ENCODE measurements at regions not wholly inside any gene's neighbourhood (a gene's known extent, or its start where the extent isn't known, plus 50 kb on each side); places are given as distances from the start of the nearest gene placed in this dataset.

DNA sequence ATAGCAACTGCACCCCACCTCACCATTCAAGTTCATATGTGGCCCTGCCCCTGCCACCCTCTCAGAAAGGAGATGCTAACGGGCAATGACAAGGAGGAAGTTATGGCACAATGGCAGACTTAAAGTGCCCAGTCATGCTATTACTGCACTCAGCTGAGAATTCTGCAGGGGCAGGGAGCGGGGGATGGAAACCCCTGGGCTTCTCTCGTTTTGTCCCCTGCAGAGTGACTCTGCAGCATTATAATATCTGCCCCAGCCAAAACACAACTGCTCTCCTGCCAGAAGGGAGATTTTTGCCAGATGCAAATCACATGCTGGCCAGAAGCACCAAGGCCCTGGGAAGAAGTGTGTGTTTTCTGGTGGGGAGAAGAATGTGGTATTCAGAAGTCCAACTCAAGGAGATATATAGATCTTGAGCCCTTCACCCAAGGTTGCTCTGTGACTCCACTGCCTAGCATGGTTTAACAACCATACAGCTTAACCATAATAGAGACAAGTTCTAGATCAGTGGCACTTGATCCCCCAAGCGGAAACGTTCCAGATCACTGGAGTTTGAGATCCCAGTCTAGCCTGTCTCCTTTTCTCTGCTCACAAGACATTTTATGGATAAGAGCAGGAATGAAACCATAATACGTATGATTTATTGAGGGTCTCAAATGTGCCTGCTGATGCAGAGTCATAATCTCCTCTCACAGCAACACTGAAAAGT lies 207.0 kb upstream of the MAP3K1 start:
- Histone ChIP-seq H3K9me3 (no peaks in the 10 kb centered on the region), H3K4me3 (no peak overlapping the region), H3K27me3 (no peaks in the 10 kb centered on the region), H3K36me3 (no peaks in the 10 kb centered on the region), H3K27ac (peak overlapping the region in 1 of 4 donors; percentile 51), H3K4me1 (peaks cover 0 to 6% (median 3%) of the 10 kb centered on the region in 4 donors)
- TF ChIP-seq, protein P1, sequence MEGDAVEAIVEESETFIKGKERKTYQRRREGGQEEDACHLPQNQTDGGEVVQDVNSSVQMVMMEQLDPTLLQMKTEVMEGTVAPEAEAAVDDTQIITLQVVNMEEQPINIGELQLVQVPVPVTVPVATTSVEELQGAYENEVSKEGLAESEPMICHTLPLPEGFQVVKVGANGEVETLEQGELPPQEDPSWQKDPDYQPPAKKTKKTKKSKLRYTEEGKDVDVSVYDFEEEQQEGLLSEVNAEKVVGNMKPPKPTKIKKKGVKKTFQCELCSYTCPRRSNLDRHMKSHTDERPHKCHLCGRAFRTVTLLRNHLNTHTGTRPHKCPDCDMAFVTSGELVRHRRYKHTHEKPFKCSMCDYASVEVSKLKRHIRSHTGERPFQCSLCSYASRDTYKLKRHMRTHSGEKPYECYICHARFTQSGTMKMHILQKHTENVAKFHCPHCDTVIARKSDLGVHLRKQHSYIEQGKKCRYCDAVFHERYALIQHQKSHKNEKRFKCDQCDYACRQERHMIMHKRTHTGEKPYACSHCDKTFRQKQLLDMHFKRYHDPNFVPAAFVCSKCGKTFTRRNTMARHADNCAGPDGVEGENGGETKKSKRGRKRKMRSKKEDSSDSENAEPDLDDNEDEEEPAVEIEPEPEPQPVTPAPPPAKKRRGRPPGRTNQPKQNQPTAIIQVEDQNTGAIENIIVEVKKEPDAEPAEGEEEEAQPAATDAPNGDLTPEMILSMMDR (IDR thresholded peaks at IDR 0.05) = no peak
- no peak for TF ChIP-seq POLR2AphosphoS5 (IDR thresholded peaks at IDR 0.05)
- TF ChIP-seq POLR2A (IDR thresholded peaks at IDR 0.05) = no peak
- no peak for TF ChIP-seq EP300 (IDR thresholded peaks at IDR 0.05)
- 67 to 71% methylated on average over 6 of the region's 6 CpGs for WGBS, 2 donors
- peak in 1 of 2 donors; percentile 48 for DNase-seq
- ATAC-seq (ENCODE audit: low FRiP score in 2 of 2) = peak; percentile 40 to 71

DNA sequence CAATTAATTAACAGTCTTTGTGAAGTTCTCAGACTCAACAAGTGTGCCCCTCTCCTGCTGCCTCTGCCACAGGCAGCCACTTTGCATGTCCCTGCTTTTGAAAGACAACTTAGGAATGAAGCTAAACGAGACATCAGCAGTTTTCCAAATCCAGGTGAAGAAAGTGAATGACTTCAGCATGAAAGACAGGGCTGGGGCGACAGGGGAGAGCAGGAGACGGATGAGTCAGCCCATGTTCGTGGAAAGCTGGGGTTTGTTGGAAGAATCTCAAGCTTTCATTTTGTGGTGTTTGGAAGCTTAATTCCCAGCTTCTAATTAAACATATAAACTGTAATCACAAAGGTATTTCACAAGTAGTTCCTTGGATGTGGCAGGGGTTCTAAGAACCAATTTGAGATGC lies 207.8 kb upstream of the MAP3K1 start:
- WGBS, 2 donors = 68 to 72% methylated on average over 4 of the region's 4 CpGs
- DNase-seq = no peak
- TF ChIP-seq, protein P1 (IDR thresholded peaks at IDR 0.05) = no peak
- TF ChIP-seq POLR2AphosphoS5 (IDR thresholded peaks at IDR 0.05) (no peak), EP300 (IDR thresholded peaks at IDR 0.05) (no peak), POLR2A (IDR thresholded peaks at IDR 0.05) (no peak)

DNA sequence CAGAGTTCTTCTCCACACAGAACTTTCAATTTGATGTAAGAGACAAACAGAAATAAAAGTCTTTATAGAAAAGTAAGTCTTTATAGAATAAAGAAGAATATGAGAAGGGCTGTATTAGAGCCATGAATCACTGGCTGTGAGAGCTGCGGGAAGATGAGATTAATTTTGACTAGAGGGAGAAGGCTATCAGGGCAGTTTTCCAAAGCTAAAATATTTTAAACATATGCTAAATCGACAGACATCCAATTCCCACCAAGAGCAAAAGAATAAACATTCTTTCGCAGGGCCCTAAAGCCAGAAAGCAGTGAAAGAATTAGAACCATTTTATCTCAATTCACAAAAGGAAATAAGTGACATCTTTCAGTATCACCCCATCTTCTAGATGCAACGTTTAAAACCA lies 208.3 kb upstream of the MAP3K1 start:
- TF ChIP-seq POLR2AphosphoS5 (IDR thresholded peaks at IDR 0.05) (no peak), EP300 (IDR thresholded peaks at IDR 0.05) (no peak), POLR2A (IDR thresholded peaks at IDR 0.05) (no peak)
- TF ChIP-seq, protein P1 (IDR thresholded peaks at IDR 0.05) = no peak
- Histone ChIP-seq H3K4me3 (no peak overlapping the region), H3K9me3 (no peaks in the 10 kb centered on the region), H3K27me3 (no peaks in the 10 kb centered on the region), H3K27ac (no peak overlapping the region), H3K36me3 (no peaks in the 10 kb centered on the region), H3K4me1 (peaks cover 0 to 6% (median 3%) of the 10 kb centered on the region in 4 donors)
- 50 to 60% methylated on average over 4 of the region's 4 CpGs for WGBS, 2 donors
- ATAC-seq (ENCODE audit: low FRiP score in 2 of 2) (no peak), DNase-seq (no peak)

More for the DNA sequence above, 207.8 kb upstream of the MAP3K1 start:
- no peak for ATAC-seq (ENCODE audit: low FRiP score in 2 of 2)
- Histone ChIP-seq H3K4me3 (no peak overlapping the region), H3K27me3 (no peaks in the 10 kb centered on the region), H3K27ac (peak overlapping the region in 1 of 4 donors; percentile 51), H3K4me1 (peaks cover 0 to 6% (median 3%) of the 10 kb centered on the region in 4 donors), H3K9me3 (no peaks in the 10 kb centered on the region), H3K36me3 (no peaks in the 10 kb centered on the region)

DNA sequence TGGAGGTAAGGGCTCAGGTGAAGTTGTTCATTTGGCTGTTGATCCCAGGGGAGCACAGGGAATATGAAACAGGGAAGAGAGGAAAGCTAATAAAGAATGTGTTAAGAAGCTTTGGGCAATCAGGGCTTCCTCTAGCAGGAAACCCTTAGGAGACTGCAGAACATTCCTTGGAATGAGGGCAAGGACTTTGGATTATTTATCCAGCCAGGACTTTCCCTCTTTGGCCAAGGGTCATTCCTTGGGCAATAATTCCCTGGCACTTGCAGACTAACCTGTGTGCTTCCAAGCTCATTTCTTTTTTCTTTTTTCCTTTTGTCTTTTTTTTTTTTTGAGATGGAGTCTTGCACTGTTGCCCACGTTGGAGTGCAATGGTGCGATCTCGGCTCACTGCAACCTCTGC lies 209.2 kb upstream of the MAP3K1 start:
- H3K36me3 ChIP-seq = no peaks in the 10 kb centered on the region
- 75 to 96% methylated on average over 3 of the region's 3 CpGs for WGBS, 2 donors
- ATAC-seq (ENCODE audit: low FRiP score in 2 of 2) = no peak
- no peak overlapping the region for H3K4me3 ChIP-seq
- H3K4me1 ChIP-seq = peaks cover 0 to 6% (median 3%) of the 10 kb centered on the region in 4 donors
- no peaks in the 10 kb centered on the region for H3K27me3 ChIP-seq
- DNase-seq = no peak
- H3K27ac ChIP-seq = no peak overlapping the region
- TF ChIP-seq POLR2A (IDR thresholded peaks at IDR 0.05) (no peak), EP300 (IDR thresholded peaks at IDR 0.05) (no peak), POLR2AphosphoS5 (IDR thresholded peaks at IDR 0.05) (no peak)
- TF ChIP-seq, protein P1 (IDR thresholded peaks at IDR 0.05) = no peak
- H3K9me3 ChIP-seq = no peaks in the 10 kb centered on the region

DNA sequence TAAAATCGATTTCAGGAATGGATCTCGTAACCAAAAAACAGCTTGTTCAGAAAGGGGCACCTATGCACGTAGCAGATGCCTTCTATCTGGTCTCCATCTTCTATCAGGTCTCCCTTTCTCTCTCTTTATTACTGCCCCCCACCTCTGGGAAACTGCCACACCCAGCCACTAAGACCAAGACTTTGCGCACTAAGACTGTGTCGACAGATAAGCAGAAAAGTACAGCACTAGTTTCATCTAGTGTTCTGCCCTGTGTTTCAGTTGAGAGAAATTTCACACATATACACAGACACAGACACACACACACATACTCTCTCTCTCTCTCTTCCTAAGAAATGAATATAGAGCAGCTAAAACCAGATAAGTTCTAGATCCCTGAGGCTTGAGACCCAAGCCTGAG lies 210.1 kb upstream of the MAP3K1 start:
- no peak for DNase-seq
- Histone ChIP-seq H3K36me3 (no peaks in the 10 kb centered on the region), H3K4me1 (peaks cover 0 to 6% (median 3%) of the 10 kb centered on the region in 4 donors), H3K27ac (no peak overlapping the region), H3K4me3 (no peak overlapping the region), H3K9me3 (no peaks in the 10 kb centered on the region), H3K27me3 (no peaks in the 10 kb centered on the region)
- no peak for ATAC-seq (ENCODE audit: low FRiP score in 2 of 2)
- TF ChIP-seq EP300 (IDR thresholded peaks at IDR 0.05) (no peak), POLR2AphosphoS5 (IDR thresholded peaks at IDR 0.05) (no peak), POLR2A (IDR thresholded peaks at IDR 0.05) (no peak)
- TF ChIP-seq, protein P1 (IDR thresholded peaks at IDR 0.05) = no peak
- WGBS, 2 donors = 95 to 98% methylated on average over 5 of the region's 5 CpGs

Measured in upper lobe of left lung (tissue), 6 donors.